ENCODE measurements at regions not wholly inside any gene's neighbourhood (a gene's known extent, or its start where the extent isn't known, plus 50 kb on each side); places are given as distances from the start of the nearest gene placed in this dataset.

DNA sequence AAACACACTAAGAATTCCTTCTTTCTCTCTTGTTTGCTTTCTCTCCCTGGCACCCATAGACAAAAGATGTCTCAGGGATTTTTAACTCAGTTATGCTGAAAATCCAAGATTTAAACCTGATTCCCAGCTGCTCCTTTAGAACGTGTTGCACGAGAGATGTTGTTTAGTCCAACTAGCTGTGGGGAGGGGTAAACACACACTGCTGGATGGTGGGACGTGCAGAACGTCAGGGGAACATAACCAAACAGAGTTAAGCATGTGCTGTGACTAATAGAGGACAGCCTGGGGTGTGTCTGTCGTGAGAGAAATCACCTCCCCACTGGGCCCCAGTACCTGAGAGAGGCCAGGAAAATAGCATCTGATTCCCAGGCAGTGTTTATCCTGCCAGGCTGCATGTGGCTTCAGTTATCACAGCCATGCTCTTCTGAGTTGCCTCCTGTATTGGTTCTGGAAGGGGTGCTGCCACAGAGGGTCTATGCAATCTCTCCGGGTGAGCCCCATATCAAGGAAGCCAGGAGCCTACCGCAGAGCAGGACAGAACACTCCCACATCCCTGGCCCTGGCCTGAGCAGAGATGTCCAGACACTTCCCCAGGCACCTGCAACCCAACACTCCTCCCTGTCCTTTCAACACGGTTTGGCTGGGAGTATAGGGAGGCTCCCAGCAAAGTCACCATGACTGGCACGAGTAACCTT lies 112.7 kb upstream of the EGLN3 start:
- DNase-seq (ENCODE audit: low read depth, low spot score) (no peak), FAIRE-seq (no peak)
- H3K79me2 ChIP-seq (ENCODE audit: control insufficient read depth, insufficient read depth, low read length), result no peaks in the 10 kb centered on the region
- H3K9ac ChIP-seq (replicated peaks; ENCODE audit: extremely low read depth, insufficient read depth, low read length), result no peak overlapping the region
- intact Hi-C loops (cut with micrococcal nuclease) (loop anchor here (5.0 kb wide), 1 partner anchor 146 kb away; no protein-coding TSS in a partner anchor), dilution Hi-C loops (cut with MboI; ENCODE audit: extremely low pct_ligation_motif_present, low sequenced_read_pairs) (no loop called here)
- no peak for TF ChIP-seq POLR2AphosphoS5 (IDR thresholded peaks at IDR 0.05; ENCODE audit: insufficient read depth, low read depth, low read length)
- TF ChIP-seq, protein P1, sequence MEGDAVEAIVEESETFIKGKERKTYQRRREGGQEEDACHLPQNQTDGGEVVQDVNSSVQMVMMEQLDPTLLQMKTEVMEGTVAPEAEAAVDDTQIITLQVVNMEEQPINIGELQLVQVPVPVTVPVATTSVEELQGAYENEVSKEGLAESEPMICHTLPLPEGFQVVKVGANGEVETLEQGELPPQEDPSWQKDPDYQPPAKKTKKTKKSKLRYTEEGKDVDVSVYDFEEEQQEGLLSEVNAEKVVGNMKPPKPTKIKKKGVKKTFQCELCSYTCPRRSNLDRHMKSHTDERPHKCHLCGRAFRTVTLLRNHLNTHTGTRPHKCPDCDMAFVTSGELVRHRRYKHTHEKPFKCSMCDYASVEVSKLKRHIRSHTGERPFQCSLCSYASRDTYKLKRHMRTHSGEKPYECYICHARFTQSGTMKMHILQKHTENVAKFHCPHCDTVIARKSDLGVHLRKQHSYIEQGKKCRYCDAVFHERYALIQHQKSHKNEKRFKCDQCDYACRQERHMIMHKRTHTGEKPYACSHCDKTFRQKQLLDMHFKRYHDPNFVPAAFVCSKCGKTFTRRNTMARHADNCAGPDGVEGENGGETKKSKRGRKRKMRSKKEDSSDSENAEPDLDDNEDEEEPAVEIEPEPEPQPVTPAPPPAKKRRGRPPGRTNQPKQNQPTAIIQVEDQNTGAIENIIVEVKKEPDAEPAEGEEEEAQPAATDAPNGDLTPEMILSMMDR (IDR thresholded peaks at IDR 0.05; ENCODE audit: extremely low read depth in 1 of 2, insufficient read depth in 1 of 2, low read depth in 1 of 2, low read length in 2 of 2), result no peak
- no peak for TF ChIP-seq MYC (IDR thresholded peaks at IDR 0.05; ENCODE audit: low read depth, low read length)
- TF ChIP-seq, protein P2, sequence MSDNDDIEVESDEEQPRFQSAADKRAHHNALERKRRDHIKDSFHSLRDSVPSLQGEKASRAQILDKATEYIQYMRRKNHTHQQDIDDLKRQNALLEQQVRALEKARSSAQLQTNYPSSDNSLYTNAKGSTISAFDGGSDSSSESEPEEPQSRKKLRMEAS (IDR thresholded peaks at IDR 0.05; ENCODE audit: insufficient read depth, insufficient read length), result no peak
- no peak for TF ChIP-seq FOS (IDR thresholded peaks at IDR 0.05; ENCODE audit: borderline replicate concordance, insufficient read depth, low read length)
- TF ChIP-seq JUN (IDR thresholded peaks at IDR 0.05; ENCODE audit: borderline replicate concordance, insufficient read depth, insufficient read length, low read depth), result no peak
- TF ChIP-seq GATA2 (IDR thresholded peaks at IDR 0.05; ENCODE audit: insufficient read depth, insufficient read length, low read depth, low read length), result no peak
- TF ChIP-seq POLR2A (IDR thresholded peaks at IDR 0.05; ENCODE audit: low read depth, low read length), result no peak
- TF ChIP-seq EZH2 (IDR thresholded peaks at IDR 0.05; ENCODE audit: borderline replicate concordance, low read depth, low read length, severe bottlenecking), result no peak
- ChIA-PET POLR2A (no interaction called here), CTCF (no interaction called here)
- no peaks in the 10 kb centered on the region for H3K4me1 ChIP-seq (ENCODE audit: control insufficient read depth, extremely low read depth, insufficient read depth, low read length)
- H3K9me1 ChIP-seq (replicated peaks; ENCODE audit: control insufficient read depth, extremely low read depth, insufficient read depth, low read length), result no peaks in the 10 kb centered on the region
- H3K36me3 ChIP-seq (ENCODE audit: control insufficient read depth in 2 of 2, extremely low read depth in 1 of 2, insufficient read depth in 2 of 2, low read length in 2 of 2), result no peaks in the 10 kb centered on the region
- no peak overlapping the region for H3K4me3 ChIP-seq (replicated peaks in 1 of 3; ENCODE audit: insufficient read depth in 1 of 3, low read depth in 1 of 3, low read length in 3 of 3)
- no TSS peak for BruUV-seq (replicated peaks)
- no peak overlapping the region for H3K4me2 ChIP-seq (ENCODE audit: insufficient read depth, low read length)
- H3K9me3 ChIP-seq (replicated peaks; ENCODE audit: control insufficient read depth, insufficient read depth, low read length), result no peaks in the 10 kb centered on the region
- H2AFZ ChIP-seq (ENCODE audit: low read depth, low read length), result no peak overlapping the region
- H4K20me1 ChIP-seq (replicated peaks; ENCODE audit: control insufficient read depth, extremely low read depth, insufficient read depth, low read length), result no peaks in the 10 kb centered on the region
- H3K27ac ChIP-seq (ENCODE audit: insufficient read depth, low read depth, low read length), result no peak overlapping the region
- H3K27me3 ChIP-seq (ENCODE audit: control insufficient read depth in 2 of 2, insufficient read depth in 2 of 2, low read length in 2 of 2), result peaks cover 4 to 10% of the 10 kb centered on the region in 2 experiments

Measured in endothelial cell of umbilical vein (primary cell).